ENCODE measurements at regions not wholly inside any gene's neighbourhood (a gene's known extent, or its start where the extent isn't known, plus 50 kb on each side); places are given as distances from the start of the nearest gene placed in this dataset.

- TF ChIP-seq CTCF (IDR thresholded peaks at IDR 0.05; ENCODE audit: low read depth, low read length): no peak
- TF ChIP-seq EZH2phosphoT487 (IDR thresholded peaks at IDR 0.05; ENCODE audit: low read depth): no peak
These were observed 54.9 kb upstream of the SNRK start for GRCh38 chr3:43231276-43232000.

Data from OCI-LY3 (cell line).